Ramos (cell line): ENCODE measurements at regions not wholly inside any gene's neighbourhood (a gene's known extent, or its start where the extent isn't known, plus 50 kb on each side); places are given as distances from the start of the nearest gene placed in this dataset.
"Not testable (repeated sequence)": the region's sequence is repeated elsewhere in the genome, so short reads cannot be mapped to it uniquely, and the experiment has no call there.

ENCODE experiments used
- in situ Hi-C: fragments of 300-500 bp; cut with MboI; formaldehyde crosslinking; loops from one replicate; pipeline ENCODE4 v1.14.3; 2022; ENCODE audit warnings: low sequenced_read_pairs; ENCODE audit not compliant: unreplicated experiment

DNA sequence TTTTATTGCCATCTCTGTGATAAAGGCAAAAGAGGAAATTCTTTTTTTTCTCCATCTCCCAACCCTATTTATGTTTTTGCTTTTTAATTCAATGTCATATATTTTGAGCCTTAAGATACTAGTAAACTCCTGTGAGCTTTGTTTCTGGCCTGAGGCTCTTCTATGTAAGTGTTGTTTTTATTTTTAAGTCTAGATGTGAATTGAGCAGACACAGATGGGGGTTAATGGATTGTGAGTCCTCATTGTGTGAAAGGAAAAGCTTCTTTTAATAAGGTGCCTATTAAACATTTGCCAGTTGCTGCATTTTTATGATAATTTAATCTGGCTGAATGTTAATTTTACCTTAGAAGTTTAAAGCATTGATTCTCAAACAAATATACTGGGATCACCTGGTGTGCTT lies 2337.9 kb upstream of the RAG2 start:
- in situ Hi-C loops, result no loop called here

GRCh38 chr11:38927993-38928392 lies 2330.0 kb upstream of the RAG2 start:
- in situ Hi-C loops, result no loop called here

DNA sequence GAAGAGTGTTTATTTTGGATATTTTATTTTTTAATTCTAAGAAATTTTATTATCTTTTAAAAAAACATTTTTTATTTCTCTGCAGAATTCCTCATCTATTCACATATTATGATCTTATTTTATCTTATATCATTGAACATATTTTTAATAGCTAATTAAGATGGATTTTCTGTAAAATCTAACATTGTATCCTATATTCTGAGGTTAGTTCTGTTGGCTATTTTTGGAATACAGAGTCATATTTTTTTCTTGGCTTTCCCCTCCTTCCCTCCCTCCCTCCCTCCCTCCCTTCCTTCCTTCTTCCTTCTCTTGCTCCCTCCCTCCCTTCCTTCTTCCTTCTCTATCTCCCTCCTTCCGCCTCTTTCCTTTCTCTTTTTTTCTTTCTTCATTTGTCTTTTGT lies 2326.6 kb upstream of the RAG2 start:
- in situ Hi-C loops, result no loop called here

GRCh38 chr11:38900211-38900610 lies 2302.2 kb upstream of the RAG2 start:
- in situ Hi-C loops, result no loop called here

GRCh38 chr11:38894201-38894600 lies 2296.2 kb upstream of the RAG2 start:
- in situ Hi-C loops, result not testable (repeated sequence)

GRCh38 chr11:38884145-38884865 lies 2286.3 kb upstream of the RAG2 start:
- in situ Hi-C loops, result no loop called here

GRCh38 chr11:38867338-38867737 lies 2269.3 kb upstream of the RAG2 start:
- in situ Hi-C loops, result no loop called here

DNA sequence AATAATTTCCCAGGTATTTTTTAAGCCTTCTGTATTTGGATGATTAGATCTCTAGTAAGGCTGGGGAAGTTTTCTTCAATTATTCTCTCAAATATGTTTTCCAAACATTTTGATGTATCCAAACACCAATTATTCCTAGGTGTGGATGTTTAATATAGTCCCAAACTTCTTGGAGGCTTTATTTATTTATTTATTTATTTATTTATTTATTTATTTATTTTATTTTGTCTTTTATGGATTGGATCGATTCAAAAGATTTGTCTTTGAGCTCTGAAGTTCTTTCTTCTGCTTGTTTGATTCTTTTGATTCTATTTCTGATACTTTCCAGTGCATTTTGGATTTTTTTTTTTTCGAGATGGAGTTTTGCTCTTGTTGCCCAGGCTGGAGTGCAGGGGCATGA lies 2267.9 kb upstream of the RAG2 start:
- in situ Hi-C loops, result no loop called here

DNA sequence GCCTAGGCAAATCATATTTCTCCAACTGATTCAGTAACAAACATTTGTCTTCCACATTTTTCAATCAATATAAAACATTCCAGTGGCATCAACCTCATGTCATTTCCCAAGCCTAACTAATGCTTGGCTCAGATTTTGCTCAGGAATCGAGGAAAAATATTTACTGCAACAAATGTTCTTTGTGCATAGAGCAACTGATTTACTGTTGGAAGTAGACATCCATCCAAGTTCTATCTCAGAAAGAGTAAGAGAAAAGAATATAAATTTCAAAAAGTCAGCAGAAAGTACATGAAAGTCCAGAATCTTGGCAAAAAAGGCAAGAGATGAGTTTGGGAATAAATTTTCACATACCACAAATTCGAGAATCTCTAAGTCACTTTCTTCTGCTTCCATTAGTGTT lies 2245.0 kb upstream of the RAG2 start:
- in situ Hi-C loops, result no loop called here

DNA sequence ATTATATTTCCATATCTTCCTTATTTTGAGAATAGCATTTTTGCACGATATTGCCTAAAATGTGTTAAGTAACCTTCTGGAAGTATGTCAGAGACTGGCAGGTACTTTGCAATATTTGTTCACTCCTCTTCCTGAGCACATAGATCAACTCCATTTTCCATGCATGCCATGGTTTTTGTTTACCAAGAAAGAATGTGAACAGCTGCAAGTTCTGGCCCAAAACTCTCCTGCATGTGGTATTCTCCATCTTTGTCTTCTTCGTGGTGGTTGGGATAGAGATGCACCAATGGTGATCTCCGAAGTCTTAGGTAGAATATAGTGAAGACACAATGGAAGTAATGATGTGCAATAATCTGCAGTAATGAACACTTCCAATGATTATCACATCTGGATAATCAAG lies 2241.0 kb upstream of the RAG2 start:
- in situ Hi-C loops, result no loop called here

DNA sequence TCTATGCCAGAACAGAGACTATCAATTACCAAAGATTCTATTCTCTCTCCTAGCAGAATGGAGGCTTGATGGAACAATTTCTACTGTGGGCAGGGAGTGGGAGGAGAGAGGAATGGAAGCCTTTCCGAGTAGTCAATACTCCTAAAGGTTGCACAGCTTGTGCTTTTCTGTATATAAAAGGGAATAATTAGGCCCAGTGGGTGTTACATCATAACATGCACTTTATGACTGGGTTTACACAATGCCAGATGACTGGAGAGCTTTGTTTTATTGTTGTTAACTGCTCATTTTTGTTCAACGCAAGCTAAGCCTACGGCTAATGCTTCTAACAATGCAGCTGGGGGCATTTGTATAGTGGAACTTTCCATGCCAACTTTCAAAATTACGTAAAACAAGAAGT lies 2237.9 kb upstream of the RAG2 start:
- in situ Hi-C loops, result no loop called here

DNA sequence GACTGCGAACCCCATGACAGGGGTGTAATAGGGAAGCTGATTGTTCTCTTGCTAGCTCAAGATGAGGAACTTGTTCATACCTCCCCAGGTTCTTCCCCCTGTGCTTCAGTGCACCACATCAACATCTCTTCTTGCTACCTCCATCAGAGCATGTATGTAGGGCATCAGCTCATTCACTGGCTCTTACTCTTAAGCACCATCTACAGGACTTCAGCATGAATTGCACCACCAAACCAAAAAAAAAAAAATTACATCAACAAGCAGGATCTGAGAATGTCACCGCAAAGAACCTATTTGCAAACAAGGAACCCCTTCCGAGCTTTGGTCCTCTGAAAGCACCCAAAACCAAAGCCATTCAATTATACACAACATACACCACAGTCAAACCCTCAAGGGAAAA lies 2226.5 kb upstream of the RAG2 start:
- in situ Hi-C loops, result loop anchor here (25.0 kb wide), 1 partner anchor 1837 kb away; no protein-coding TSS in a partner anchor

GRCh38 chr11:38821786-38822185 lies 2223.8 kb upstream of the RAG2 start:
- in situ Hi-C loops, result loop anchor here (25.0 kb wide), 1 partner anchor 1834 kb away; no protein-coding TSS in a partner anchor

DNA sequence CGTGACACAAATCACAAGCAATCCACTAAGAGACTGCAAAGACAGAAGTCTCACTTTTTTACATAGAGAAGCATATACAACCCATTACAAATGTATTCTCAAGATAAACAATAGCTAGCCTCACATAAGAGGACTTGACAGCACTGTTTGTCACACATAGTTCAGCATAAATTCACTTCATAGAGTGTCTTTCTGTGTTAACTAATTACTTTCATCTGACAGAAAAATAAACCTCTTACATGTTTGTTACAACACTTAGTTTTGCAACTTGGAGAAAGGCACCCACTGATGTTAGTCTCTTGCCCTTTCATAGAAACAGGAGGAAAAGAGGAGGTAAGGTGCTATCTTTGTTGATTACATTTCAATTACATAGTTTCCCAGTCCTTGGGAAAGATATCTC lies 2221.9 kb upstream of the RAG2 start:
- in situ Hi-C loops, result loop anchor here (25.0 kb wide), 1 partner anchor 1833 kb away; no protein-coding TSS in a partner anchor

DNA sequence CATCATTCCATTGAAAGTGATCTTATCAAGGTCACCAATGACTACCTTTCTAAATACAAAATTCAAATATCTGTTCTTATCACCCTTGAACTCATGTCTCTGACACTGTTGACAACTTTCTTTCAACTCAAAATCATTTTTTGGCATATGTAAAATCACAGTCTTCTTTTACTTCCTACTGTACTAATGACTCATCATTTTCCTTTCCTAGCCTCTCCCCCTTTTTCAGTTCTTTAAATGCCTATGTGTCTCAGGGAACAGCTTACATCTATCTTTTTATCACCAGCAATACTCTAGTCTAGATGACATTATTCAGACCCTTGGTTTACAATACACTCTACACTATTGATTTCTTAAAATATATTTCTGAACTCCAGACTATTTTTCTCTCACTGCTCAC lies 2220.7 kb upstream of the RAG2 start:
- in situ Hi-C loops, result loop anchor here (25.0 kb wide), 1 partner anchor 1831 kb away; no protein-coding TSS in a partner anchor

- in situ Hi-C loops, result loop anchor here (25.0 kb wide), 1 partner anchor 1827 kb away; no protein-coding TSS in a partner anchor
Observed at GRCh38 chr11:38814670-38815069, 2216.6 kb upstream of the RAG2 start.

DNA sequence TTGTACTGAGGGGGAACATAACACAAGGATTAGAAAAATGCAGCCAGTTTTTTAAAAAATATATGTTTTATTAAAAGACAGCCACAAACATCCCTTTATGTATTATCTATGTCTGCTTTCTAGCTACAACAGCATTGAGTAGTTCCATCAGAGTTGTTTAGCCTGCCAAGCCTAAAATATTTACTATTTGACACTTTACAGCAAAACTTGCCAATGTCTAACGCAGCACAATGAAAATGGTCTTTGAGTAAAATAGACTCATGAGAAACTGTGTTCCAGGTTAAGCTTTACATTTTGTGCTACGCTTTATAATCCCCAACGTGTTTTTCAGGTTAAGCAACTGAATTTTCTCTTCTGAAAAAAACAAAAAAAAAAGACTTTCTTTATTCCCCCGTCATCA lies 2211.5 kb upstream of the RAG2 start:
- in situ Hi-C loops, result loop anchor here (25.0 kb wide), 1 partner anchor 1822 kb away; no protein-coding TSS in a partner anchor

DNA sequence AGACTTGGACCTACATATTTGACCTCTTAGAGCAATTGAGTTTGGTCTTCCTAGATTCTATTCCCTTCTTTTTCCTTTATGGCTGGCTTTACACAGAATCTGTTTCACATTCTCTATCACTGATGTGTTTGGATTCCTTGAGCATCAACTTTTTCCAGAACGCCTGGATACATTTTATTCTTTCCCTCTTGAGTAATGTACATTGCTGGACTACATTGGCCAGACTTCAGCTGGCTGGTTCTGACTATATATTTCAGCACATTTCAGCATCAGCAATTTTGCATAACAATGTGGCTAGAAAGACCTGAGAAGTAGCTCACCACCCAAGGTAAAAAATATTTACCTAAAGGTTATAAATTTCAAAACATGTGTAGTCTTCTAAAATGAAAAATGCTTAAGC lies 2198.2 kb upstream of the RAG2 start:
- in situ Hi-C loops, result loop anchor here (25.0 kb wide), 1 partner anchor 859 kb away; no protein-coding TSS in a partner anchor

- in situ Hi-C loops, result loop anchor here (25.0 kb wide), 1 partner anchor 858 kb away; no protein-coding TSS in a partner anchor
Observed at GRCh38 chr11:38795027-38795426, 2197.0 kb upstream of the RAG2 start.

DNA sequence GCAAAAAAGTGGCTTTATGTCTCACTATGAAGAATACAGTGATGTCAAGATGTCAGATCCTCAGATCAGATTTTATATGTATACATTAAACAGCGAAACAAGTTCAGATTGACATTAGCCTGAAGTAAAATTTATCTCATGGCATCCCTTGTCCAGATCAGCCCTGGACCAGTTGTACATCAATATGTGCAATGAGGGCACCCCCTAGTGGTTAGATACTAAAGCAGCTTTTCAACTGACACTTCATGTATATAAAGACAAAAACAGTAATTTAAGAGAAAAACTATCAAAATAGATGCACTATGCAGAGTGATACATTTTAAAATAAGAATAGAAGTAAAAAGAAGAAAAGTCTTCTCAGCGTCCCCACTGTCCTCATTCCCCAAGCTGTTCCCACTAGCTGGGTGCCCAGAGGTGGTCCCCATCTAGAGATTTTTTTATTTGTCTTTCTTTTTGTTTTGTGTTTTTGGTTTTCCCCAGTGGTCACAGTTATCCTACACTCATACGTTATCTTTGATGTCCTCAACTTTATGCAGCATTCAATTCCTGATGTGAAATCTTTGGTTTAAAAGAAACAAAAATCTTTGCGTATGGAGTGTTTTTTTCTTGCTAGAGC lies 2193.4 kb upstream of the RAG2 start:
- in situ Hi-C loops, result loop anchor here (25.0 kb wide), 1 partner anchor 854 kb away; no protein-coding TSS in a partner anchor

GRCh38 chr11:38788561-38788960 lies 2190.5 kb upstream of the RAG2 start:
- in situ Hi-C loops, result loop anchor here (25.0 kb wide), 1 partner anchor 851 kb away; no protein-coding TSS in a partner anchor
